Vagina (tissue), 2 donors: ENCODE measurements at regions not wholly inside any gene's neighbourhood (a gene's known extent, or its start where the extent isn't known, plus 50 kb on each side); places are given as distances from the start of the nearest gene placed in this dataset.

ENCODE experiments used
- CTCF ChIP-seq, 3 experiments: fragments of 450-650 bp in 2 of 3; fragments of 200-600 bp in 1 of 3; sonication (generic) in 1 of 3; IDR thresholded peaks; one replicate each; pipeline ENCODE4 v1.5.1; 2017 to 2019; ENCODE audit warnings: antibody characterized with exemption in 3 of 3, mild to moderate bottlenecking in 2 of 3, moderate library complexity in 2 of 3
- POLR2A ChIP-seq, 2 donors: fragments of 450-650 bp; IDR thresholded peaks; one replicate each; pipeline ENCODE4 v1.6.1; 2017; ENCODE audit warnings: antibody characterized with exemption in 2 of 2, mild to moderate bottlenecking in 2 of 2, moderate library complexity in 2 of 2

GRCh38 chr9:109971226-109971625, 191.2 kb downstream of the PALM2AKAP2 start:
- TF ChIP-seq CTCF (IDR thresholded peaks at IDR 0.05): no peak
- no peak for TF ChIP-seq POLR2A (IDR thresholded peaks at IDR 0.05)
